ENCODE measurements at regions not wholly inside any gene's neighbourhood (a gene's known extent, or its start where the extent isn't known, plus 50 kb on each side); places are given as distances from the start of the nearest gene placed in this dataset.

GRCh38 chr11:112616327-112617097 is 344.7 kb upstream of the NCAM1 start (continued):
- TF ChIP-seq ZNF280D (CRISPR knock-in tag; IDR thresholded peaks at IDR 0.05) (no peak), PCBP1 (IDR thresholded peaks at IDR 0.05; ENCODE audit: borderline replicate concordance, low read depth, low read length) (no peak), PRDM15 (CRISPR knock-in tag; IDR thresholded peaks at IDR 0.05) (no peak), DNMT1 (CRISPR knock-in tag; IDR thresholded peaks at IDR 0.05) (no peak), ZNF510 (CRISPR knock-in tag; IDR thresholded peaks at IDR 0.05; ENCODE audit: low read depth) (no peak)

GRCh38 chr11:112617098-112617425 is 344.2 kb upstream of the NCAM1 start:
- no peaks in the 10 kb centered on the region for H3K9me3 ChIP-seq (ENCODE audit: low read length)
- H3K9ac ChIP-seq (ENCODE audit: insufficient read depth, low read depth, low read length) = no peak overlapping the region
- peaks cover 19% of the 10 kb centered on the region for H3K4me1 ChIP-seq (ENCODE audit: insufficient read depth, low read length)
- DNase-seq (ENCODE audit: low spot score) = no peak
- 0 out of 5 replicates have a peak, but pooled peaks cover 0 to 4% of the 10 kb centered on the region in 2 experiments for H3K27me3 ChIP-seq (ENCODE audit: control insufficient read depth in 1 of 2, insufficient read depth in 2 of 2, low read length in 2 of 2)
- in situ Hi-C loops (cut with HindIII; ENCODE audit: extremely low pct_ligation_motif_present, low pct_unique_long_range_greater_than_20kb) = no loop called here
- no peak for ATAC-seq
- FAIRE-seq = no peak
- ChIA-PET POLR2A (no interaction called here), CTCF (ENCODE audit: low intra/inter-chr PET ratio, low total read pairs) (no interaction called here)
- no peak overlapping the region for H3K4me2 ChIP-seq (ENCODE audit: low read depth, low read length)
- no peaks in the 10 kb centered on the region for H3K36me3 ChIP-seq (replicated peaks in 1 of 2; ENCODE audit: control insufficient read depth in 1 of 2, insufficient read depth in 2 of 2, low read length in 2 of 2)
- no peak for TF ChIP-seq ZNF629 (CRISPR knock-in tag; conservative IDR thresholded peaks at IDR 0.05)
- no peak for TF ChIP-seq CREB1 (IDR thresholded peaks at IDR 0.05)
- no peak for TF ChIP-seq CREB1 (CRISPR knock-in tag; IDR thresholded peaks at IDR 0.05)
- no peak for TF ChIP-seq ZNF777 (CRISPR knock-in tag; IDR thresholded peaks at IDR 0.05)
- no peaks in the 10 kb centered on the region for H3K79me2 ChIP-seq (ENCODE audit: insufficient read depth, low read length)
- H2AFZ ChIP-seq (ENCODE audit: low read length) = no peak overlapping the region
- no peak overlapping the region for H3K27ac ChIP-seq (ENCODE audit: extremely low read length, insufficient read depth, low read length)
- intact Hi-C loops (cut with micrococcal nuclease; ENCODE audit: unreplicated experiment) = no loop called here
- no peak overlapping the region for H3K4me3 ChIP-seq (replicated peaks in 1 of 3; ENCODE audit: insufficient read depth in 1 of 3, low read depth in 2 of 3, low read length in 3 of 3)
- 27% methylated on average over 2 of the region's 2 CpGs for WGBS (ENCODE audit: low lambda C conversion rate)
- no peaks in the 10 kb centered on the region for H4K20me1 ChIP-seq (ENCODE audit: insufficient read depth, low read length)
- BruUV-seq (replicated peaks) = no TSS peak

All from HepG2 (cell line).